Hematopoietic multipotent progenitor cell treated with erythropoietin and hydrocortisone succinate and interleukin-3 and kit ligand, for 4 days (in vitro differentiated cells): ENCODE measurements at regions not wholly inside any gene's neighbourhood (a gene's known extent, or its start where the extent isn't known, plus 50 kb on each side); places are given as distances from the start of the nearest gene placed in this dataset.
"Not testable (repeated sequence)": the region's sequence is repeated elsewhere in the genome, so short reads cannot be mapped to it uniquely, and the experiment has no call there.

Experiments
- DNase-seq: peaks from one replicate; pipeline ENCODE4 v3.0.0-alpha.2; 2015

DNA sequence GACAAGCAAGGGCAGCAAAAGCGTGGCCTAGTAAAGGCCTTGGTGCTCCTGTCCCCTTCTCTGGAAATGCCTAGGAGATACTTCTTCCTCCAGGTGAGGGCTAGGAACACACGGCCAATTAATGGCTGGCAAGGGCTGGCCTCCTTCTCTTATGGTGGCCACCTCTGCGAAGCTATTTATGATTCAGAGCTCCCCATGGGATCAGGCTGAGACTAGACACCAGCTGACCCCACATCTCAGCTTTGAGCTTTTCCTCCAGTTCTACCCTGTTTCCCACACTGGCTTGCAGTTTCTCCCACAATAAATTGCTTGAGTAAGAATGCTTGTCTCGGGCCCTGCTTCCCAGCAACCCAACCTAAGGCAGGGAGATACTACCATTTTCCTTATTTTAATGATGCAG, 53.7 kb downstream of the CAMK2N1 start:
- DNase-seq, result no peak

DNA sequence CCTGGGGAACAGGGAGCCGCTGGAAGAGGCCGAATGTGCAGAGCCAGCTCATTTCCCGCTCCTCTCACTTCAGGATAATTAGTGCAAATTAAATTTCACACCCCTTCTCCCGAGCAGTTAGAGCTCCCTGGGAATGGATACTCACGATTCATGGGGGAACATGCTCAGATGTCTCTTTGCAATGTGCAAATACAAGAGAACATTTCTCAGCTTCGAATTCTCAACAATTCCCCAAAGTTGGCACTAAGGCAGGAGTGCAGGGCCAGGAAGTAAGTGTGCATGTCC, 54.9 kb downstream of the CAMK2N1 start:
- no peak for DNase-seq

GRCh38 chr1:20430355-20431175, 55.4 kb downstream of the CAMK2N1 start:
- DNase-seq, result peak; percentile 46

DNA sequence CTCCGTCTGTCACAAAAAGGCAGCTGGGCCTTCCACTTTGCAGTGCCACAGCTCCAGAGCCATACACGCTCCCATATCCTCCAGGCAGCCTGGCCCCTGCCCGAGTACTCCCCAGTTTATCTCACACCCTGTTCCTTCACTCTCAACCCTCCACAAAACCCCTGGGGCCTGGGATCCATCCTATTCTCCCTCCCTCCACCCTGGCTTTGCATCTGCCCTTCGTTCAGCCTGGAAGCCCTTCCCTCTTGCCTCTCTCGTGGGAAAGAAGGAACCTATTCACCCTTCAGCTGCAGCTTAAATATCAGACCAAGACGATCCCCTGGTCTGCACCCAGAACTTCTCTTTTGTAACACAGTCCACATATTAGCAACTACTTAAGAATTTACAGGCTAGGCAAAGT, 56.7 kb downstream of the CAMK2N1 start:
- DNase-seq, result no peak

DNA sequence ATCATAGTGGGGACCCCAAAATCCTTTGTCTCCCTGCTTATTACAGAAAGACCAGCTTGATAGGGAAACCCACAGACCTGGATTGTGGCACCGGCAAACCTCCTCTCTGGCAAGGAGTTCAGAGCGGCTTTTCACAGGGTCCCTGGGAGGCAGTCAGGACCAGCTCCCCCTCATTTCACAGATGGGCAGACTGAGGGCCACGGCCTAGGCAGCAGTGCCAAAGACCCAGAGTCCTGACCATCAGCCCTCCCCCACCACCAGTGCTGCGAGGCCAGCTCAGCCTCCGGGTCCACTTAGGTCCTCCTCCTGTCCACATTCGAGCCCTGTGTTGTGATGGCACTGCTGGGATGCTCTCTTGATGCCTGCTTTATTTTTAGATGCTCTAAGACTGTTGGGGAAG, 57.2 kb downstream of the CAMK2N1 start:
- no peak for DNase-seq

- DNase-seq, result no peak
Measured at GRCh38 chr1:20426923-20427322, 59.1 kb downstream of the CAMK2N1 start.

DNA sequence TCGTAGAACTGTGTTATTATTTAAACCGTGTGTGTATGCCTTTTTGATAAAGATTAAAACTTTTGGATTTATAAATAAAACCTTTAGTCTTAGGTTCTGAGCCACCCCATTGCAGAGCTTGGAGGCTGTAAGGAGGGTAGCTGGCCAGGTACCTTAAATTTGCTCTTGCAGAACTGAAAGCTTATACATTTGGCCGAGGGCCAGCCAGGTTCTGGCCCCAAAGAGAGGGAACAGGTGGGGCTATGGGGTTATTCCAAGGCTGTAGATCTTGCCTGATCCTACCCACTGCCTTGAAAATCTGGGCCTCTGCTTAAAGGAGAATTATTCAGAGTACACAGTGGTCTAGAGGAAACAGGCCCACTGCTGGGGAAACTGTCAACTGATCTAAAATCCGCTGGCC, 59.6 kb downstream of the CAMK2N1 start:
- DNase-seq, result no peak

DNA sequence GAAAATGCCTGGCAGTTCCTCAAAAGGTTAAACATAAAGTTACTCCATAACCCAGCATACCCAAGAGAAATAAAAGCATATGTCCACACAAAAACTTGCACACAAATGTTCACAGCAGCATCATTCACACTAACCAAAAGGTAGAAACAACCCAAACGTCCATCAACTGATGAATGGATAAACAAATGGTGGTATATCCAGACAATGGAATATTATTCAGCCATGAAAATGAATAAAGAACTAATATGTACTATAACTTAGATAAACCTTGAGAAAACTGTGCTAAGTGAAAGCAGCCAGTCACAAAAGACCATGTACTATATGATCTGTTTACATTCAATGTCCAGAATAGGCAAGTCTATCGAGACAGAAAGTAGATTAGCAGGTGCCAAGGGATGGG, 60.4 kb downstream of the CAMK2N1 start:
- no peak for DNase-seq

GRCh38 chr1:20423169-20423795, 62.7 kb downstream of the CAMK2N1 start:
- DNase-seq, result no peak

DNA sequence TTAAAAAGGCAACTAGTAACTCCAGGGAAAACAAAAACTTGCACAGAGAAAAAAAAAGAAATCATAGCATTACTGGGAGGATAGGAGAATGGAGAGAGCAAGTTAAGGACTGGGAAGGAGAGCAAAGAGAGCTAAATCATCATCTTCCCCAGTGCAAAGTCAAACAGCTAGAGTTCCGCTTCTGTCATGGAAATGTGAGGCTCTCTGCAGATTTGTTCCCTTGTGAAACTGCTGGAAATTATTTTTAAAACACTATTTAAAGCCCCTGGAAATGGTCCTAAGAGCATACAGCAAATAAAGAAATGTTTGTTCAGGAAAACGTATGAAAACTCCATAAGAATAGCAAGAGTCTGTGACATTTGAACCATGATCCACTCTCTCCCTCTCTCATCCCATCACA, 64.6 kb downstream of the CAMK2N1 start:
- no peak for DNase-seq

GRCh38 chr1:20417581-20417980, 68.4 kb downstream of the CAMK2N1 start:
- DNase-seq, result no peak

DNA sequence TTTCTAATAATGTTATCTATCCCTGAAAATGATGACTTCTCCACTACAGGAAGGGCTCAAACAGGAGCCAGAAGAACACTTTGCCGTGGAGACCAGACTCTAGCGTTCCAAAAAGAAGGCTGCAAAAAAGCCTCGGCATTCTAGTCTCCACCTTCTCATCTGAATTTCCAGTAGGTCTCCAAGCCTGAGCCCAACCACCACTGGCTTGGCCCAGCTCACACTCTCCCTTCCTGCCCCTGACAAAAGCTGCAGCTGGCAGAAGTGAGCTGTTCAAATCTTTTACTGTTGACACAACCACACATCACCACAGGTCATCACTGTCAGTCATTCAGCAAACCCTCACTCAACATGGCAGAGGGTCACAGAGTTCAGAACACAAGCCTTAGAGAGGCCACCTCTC, 69.3 kb downstream of the CAMK2N1 start:
- DNase-seq, result no peak

DNA sequence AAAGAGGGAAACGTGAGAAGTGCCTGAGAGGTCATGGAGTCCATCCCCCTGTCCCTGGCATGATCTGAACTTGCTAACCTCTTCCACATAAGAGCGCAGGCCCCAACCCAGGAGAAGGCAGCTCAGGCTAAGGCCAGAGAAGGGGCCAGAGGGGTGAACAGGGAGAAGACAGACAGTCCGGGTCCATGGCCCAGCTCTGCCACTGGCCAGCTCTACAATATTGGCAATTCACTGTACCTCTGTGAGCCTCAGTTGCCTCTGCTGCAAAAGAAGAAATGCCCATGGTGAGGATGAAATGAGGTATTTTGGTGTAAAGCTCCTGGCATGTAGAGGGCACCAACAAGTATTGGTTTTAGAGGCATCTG, 72.3 kb downstream of the CAMK2N1 start:
- no peak for DNase-seq

DNA sequence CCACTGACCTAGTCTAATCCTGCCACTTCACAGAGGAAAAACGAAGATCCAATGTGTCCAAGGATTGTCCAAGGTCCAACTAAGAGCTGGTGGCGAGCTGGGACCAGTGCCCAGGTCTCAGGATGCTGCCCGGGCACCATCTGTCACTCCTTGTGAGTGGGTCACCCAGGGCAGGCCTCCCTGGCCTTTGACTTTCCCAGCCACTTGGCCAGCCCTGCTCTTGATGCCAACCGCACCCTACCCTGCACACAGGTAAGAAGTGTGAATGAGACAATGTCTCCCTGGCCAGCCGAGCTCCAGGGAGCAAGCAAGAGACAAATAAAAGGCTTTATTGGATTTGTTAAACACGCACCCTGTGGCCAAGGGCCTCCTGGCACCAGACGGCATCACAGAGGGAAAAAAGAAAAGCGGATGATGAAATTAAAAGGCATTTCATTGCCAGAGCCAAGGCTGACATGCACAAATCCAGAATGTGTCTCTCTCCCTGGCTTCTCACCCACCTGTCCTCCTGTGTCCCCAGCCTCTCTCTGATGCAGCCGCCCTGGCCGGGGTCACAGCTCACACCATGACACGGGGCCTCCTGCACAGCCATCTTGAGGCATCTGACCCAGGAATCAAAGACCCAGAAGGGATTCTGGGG, 72.8 kb downstream of the CAMK2N1 start:
- DNase-seq, result no peak

DNA sequence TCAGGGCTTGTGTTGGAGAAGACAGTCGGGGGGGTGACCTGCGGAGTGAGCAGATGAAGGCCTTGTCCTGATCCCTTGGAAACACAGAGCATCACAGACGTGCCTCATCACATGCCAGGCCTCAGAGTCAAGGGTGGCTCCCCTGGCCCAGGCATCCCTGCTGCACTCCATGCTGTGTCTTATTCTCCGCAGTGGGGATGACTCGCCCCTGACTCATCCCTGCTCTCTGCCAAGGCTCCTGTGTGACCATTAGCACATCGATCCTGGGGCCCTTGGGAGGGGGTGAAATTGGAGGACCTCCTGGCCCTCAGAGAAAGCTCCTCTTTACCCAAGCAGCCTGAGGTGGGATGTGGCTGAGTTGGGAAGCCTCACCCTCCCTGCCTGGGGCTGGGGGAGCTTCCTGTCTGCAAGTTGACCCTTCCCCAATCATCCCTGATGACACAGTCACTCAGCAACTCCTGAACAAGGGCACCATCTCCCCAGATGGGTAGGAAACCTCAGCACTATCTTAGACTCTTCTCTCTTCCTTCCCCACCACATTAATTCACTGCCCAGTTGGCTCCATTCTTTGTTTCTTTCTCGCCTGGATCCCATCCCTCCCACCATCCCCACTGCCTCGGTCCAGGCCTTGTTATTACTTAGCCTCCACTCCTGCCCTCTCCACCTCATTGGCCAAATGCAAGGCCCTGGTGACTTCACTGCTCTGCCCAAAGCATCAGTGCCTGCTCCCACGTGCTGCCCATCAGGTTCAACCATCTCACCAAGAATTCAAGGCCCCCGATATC, 74.6 kb downstream of the CAMK2N1 start:
- no peak for DNase-seq

- no peak for DNase-seq
Measured at GRCh38 chr1:20410503-20410902, 75.5 kb downstream of the CAMK2N1 start.

GRCh38 chr1:20409971-20410370, 76.0 kb downstream of the CAMK2N1 start:
- DNase-seq, result no peak

GRCh38 chr1:20409012-20409411, 77.0 kb downstream of the CAMK2N1 start:
- no peak for DNase-seq

GRCh38 chr1:20408133-20408650, 77.8 kb downstream of the CAMK2N1 start:
- DNase-seq, result not testable (repeated sequence)

DNA sequence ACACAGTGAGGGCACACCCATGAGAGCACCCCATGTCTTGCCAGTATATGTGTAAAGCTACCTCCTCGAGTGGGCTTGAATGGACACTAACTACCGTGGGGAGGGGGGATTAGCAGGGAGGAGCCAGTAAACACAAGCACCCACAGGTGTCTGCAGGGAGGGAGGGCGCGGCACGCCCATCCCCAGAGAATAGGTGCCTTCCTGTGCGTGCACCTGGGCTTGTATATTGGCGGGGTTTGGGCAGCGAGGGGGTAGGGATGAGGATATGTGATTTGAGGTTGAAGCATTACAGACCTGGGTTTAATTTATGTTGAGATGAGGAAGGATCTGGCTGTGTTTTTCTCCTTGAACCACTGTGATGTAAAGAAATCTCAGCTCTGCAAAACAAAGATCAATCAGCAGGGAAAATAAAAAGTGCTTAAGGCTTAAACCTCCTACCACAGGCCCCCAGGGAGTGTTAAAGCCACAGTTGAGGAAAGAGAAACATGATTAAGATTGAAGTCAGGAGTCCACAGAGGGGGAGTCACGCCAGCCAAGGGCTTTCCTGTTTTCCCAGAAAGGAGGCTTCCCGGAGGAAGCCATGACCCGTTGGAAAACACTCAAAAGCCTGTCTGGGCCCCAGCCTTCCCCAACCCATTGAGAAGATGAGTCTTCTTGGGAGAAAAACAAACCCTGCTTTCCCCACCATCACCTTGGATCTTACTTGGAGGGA, 80.0 kb downstream of the CAMK2N1 start:
- DNase-seq, result no peak

DNA sequence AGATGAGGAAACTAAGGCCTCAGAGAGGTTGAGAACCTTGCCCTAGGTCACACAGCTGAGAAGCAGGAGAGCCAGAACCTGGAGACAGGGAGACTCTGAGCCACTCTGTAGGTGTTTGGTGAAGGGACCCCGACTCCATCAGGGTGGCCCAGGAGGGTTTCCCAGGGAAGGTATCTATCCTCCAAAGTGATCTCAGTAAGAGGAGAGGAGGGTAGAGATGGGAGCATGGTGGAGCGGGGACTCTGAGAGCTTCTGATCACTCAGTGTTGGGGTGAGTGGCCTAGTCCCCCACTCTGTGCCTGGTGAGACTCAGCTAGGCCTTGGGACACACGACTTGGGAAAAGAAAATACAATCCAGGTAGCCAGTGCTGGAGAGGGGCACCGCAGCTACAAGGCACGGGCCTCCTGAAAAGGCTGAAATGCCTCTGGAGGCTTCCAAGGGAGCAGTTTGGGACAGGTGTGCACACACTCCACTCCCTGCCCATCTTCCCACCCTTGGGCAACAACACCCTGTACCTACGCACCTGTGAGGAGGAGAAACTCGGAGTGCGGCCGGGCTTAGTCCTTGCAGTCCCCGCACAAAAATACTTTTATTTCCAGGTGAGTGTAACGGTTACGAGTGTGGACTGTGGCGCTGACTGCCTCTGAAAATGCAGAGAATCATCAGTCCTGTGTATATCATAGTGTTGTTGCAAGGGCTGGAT, 80.8 kb downstream of the CAMK2N1 start:
- DNase-seq, result no peak
